Bone marrow (tissue), 2 donors: ENCODE measurements at regions not wholly inside any gene's neighbourhood (a gene's known extent, or its start where the extent isn't known, plus 50 kb on each side); places are given as distances from the start of the nearest gene placed in this dataset.

Experiments
- DNase-seq, 2 donors: peaks; one replicate each; lab custom pipeline; 2025; lab: John Stamatoyannopoulos, UW

DNA sequence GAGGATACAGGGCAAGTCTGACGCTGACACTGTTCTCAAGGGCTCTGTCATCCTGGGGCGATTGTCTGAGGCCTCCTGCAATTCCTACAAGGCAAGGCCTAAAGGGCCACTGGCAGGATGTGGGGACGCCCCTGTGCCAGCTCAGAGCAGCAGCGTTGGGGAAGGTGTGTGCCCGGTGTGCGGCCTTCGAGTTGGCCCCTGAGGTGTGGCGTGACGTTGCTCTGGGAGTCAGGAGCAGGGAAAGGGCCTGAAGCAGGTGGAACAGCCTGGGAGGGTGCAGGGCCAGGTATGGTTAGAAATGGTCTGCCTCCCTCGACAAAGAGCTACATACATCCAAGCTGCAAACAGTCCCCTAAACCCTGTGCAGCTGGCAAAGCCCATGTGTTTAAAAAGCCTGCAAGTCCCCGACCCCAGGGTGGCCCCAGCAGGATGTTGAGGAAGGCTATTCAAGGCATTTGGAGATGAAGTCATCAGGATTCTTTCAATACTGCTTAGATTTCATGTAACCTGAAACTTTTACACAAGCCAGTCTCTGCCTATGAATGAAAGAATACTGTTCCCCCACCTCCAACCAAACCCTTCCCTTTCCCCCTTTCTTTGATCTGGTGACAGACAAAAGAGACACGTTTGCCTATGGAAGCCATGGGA, 142.5 kb upstream of the TNS3 start:
- no peak for DNase-seq

- no peak for DNase-seq
These were observed 140.2 kb upstream of the TNS3 start for GRCh38 chr7:47722126-47722525.

DNA sequence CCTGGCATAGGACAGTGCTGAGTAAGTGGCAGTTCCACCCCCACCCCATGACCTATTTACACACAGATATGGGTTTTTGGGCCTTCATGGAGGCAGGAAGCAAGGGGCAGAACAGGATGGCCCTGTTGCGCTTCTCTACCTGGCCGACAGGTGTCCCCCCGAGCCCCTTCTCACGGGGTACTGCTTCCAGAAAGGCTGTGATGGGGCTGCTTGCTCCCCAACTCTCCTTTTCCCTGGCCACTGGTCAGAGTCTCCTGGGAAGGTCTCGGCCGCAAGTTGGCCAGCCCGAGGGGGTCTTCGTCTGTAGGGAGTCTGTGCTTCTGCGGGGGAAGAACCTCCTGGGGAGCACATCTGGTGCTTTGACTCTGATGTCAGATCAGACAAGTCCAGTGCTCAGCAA, 139.8 kb upstream of the TNS3 start:
- no peak for DNase-seq

GRCh38 chr7:47720907-47721244, 139.0 kb upstream of the TNS3 start:
- DNase-seq = no peak

GRCh38 chr7:47720141-47720906, 138.4 kb upstream of the TNS3 start:
- DNase-seq = no peak

DNA sequence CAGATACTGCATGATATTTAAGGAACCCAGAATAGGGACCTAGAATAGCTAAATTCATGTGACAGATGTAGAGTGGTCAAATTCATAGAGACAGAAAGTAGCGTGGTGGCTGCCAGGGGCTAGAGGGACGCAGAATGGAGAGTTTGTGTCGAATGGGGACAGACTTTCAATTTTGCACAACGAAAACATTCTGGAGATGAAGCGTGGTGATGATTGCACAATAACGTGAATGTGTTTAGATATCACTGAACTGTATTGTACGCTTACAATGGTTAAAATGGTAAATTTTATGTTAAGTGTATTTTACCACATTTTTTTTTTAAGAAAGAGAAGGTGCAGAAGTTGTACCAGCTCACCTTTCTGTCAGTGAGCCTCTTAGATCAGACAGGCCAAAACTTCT, 137.8 kb upstream of the TNS3 start:
- no peak for DNase-seq

DNA sequence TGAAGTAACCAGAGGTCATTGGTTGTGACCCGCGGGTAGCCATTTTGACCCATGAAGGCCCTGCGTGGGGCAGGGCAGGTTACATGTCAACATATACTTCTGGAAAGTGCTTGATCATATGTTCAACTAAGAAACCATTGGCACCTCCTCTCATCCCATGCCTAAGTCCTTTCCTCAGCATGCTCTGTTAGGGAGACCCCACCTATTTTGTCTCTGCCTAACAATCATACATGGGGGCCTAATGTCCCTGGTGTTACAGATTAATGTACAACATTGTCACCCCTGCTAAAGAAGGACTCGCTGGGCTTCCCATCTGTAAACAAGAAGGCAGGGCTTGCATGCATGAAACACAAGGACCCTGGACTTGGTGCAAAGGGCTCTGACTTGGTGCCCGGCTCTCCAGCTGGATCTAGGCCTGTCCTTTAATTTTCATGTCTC, 133.7 kb upstream of the TNS3 start:
- DNase-seq = no peak

- peak in 1 of 2 donors; percentile 12 for DNase-seq
These were observed 133.0 kb upstream of the TNS3 start for GRCh38 chr7:47714669-47715607.

- DNase-seq = no peak
These were observed 131.7 kb upstream of the TNS3 start for GRCh38 chr7:47713595-47713994.

DNA sequence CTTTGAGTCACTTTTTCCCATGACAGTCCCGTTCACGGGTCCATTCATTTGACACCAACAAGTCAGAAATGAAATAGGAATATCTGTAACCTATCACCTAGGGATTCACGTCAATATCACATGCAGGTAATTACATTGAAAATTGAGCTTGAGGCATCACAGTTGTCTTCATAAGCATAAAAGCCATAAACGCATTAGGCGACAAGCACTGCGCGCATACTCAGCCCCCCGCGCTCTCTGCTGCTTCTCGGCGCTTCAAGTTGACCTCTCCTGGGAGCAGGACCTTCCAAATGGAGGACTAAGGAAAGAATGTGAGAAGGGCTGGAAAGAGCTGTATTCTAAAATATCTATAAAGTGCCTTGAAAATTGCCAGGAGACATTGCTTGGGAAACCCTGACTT, 130.5 kb upstream of the TNS3 start:
- DNase-seq = no peak

- no peak for DNase-seq
These were observed 129.9 kb upstream of the TNS3 start for GRCh38 chr7:47711776-47712175.

DNA sequence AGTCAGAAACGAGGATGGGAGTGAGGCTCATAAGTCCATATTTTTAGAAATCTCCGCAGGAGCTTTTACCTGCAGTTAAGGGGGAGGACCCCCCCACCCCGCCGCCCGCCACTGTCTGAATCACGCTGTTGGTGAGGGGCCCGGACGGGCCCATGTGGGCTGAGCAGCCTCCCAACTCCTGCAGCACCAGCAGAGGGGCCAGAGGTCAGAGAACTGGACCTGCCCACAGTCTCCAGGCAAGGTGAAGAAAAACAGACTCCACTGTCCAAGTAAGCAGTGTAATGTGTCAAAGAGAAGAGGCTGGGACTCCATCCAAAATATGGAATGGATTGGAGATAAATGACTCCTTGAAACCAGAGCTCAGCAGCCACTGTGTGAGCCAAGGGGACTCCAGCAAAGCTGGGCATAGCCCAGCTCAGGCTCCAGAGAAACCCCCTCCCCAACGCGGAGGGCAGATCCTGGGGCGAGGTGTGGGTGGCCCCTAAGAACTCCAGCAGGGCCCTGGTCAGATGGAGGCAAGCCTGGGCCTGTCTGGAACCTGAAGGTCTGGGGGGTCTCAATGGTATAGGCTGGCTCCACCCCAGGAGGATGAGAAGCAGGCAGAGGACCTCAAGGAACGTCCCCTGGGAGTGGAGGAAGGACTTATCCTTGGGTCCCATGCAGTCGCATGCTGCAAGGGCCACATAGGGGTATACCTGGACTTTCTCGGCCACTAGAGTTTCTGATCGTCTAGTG, 128.5 kb upstream of the TNS3 start:
- DNase-seq = no peak

DNA sequence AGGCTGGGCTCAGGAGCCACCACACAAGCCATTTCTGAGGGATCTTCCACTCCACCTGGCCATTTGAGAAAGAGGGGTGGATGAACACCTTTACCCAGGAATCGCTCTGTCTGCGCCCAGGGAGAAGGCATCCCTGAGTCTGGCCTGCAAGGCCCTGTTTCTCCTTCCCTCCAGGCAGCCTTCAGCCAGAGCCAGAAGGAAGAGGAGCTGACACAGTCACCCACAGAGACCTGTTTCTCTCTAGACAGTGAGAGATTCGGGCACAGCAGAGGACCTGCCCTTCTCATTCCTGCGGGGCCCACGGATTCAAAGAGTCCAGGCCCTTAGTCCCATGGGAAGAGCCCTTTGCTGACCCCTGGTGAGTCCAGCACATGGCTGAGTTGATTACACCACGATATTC, 127.5 kb upstream of the TNS3 start:
- no peak for DNase-seq

GRCh38 chr7:47709051-47709450, 127.1 kb upstream of the TNS3 start:
- no peak for DNase-seq

DNA sequence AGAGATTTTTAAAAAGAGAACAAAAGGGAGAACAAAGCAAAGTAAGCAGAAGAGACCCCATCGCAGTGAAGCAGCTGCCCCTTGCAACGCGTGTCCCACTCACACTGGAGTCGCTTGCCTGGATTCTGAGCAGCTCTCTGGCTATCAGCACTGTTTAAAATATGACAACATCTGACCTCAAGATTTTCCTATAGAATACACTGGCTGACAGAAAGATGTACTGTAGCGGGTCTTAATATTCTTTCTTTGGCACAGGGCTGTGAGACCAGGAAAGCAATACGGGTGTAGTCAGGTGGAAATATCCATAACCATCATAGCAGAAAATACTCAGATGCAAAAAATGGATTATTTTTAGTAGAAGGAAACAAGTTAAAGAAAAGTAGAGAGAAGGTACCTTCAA, 125.7 kb upstream of the TNS3 start:
- no peak for DNase-seq

GRCh38 chr7:47704936-47705335, 123.0 kb upstream of the TNS3 start:
- DNase-seq = no peak

DNA sequence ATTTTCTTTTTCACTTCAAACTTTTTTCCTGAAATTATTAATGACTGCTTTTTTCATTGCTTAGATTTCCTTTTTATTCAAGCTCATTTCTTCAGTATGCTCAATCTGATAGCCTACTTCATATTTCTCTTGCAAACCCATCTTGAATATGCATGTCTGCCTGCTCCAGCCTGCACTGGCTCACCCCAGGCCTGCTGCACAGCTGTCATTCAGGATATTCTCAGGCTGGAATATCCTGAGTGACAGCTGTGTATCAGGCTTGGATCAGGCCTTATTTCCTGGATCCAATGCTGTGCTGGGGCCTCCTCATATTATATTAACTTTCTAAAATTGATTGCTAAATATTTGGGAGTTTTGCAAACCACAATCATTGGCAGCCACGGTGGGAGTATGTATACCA, 120.2 kb upstream of the TNS3 start:
- no peak for DNase-seq

GRCh38 chr7:47698386-47698785, 116.5 kb upstream of the TNS3 start:
- no peak for DNase-seq

DNA sequence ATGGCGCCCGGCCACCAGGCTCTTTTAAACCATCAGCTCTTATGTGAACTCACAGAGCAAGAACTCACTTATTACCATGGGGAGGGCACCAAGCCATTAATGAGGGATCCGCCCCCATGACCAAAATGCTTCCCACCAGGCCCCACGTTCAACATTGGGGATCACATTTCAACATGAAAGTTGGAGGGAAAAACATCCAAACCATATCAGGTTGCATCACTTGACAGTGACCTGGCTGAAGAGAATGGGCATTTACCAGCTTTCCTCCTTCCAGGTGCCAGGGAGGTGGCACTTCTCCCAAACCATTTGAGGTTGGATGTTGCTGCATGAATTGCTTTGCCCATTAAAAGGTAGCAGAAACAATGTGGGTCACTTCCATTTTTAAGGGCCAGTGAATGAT, 115.6 kb upstream of the TNS3 start:
- DNase-seq = no peak

- DNase-seq = no peak
These were observed 114.3 kb upstream of the TNS3 start for GRCh38 chr7:47696152-47696710.

DNA sequence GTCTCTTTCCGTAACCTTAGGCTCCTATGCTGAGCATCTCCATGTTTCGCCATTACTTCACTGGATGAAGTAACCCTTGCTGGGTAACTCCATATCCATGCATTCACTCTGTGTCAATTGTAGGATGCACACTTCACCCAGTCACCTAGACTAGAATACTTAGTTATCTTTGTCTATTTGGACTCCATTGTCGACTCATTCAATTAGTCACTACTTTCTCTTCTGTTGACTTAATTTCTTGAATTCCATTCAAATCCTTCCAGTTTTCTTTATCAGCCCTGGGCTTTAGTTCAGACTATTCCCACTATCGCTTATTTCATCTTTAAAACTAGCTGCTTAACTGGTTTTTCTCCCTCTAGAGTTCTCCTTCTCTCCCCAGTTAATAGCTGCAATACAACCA, 111.3 kb upstream of the TNS3 start:
- DNase-seq = no peak

DNA sequence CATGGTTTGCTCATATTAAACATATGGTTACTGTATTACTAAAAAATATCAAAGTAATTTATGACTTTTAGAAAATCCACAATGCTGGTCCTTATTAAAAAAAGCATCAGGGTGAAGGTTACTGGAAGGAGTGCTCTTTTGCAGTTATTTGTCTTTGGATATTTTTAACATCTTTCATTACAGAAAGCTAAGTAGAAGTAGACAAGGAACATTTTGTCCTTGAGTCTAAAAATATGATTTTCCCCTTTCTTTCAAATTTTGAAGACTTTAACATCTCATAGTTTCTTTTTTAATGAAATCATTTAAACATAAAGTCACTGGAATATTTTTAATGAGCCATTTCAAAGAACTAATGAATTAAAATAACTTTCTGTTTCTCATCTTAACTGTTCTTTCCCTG, 110.1 kb upstream of the TNS3 start:
- DNase-seq = no peak
